Smooth muscle cell (in vitro differentiated cells): ENCODE measurements at regions not wholly inside any gene's neighbourhood (a gene's known extent, or its start where the extent isn't known, plus 50 kb on each side); places are given as distances from the start of the nearest gene placed in this dataset.

Source experiments
- DNase-seq: peaks from one replicate; lab custom pipeline; 2025; ENCODE audit not compliant: unreplicated experiment; lab: John Stamatoyannopoulos, UW
- H2AFZ ChIP-seq: fragments of 200-600 bp; sonication (generic); 2 replicates; pipeline ENCODE4 v1.6.0; 2016; ENCODE audit warnings: antibody characterized with exemption, low read depth, mild to moderate bottlenecking
- H3F3A ChIP-seq: fragments of 200-600 bp; sonication (generic); 2 replicates; pipeline ENCODE4 v1.6.0; 2017; ENCODE audit warnings: antibody characterized with exemption, low read depth
- H3K27ac ChIP-seq: fragments of 200-600 bp; sonication (generic); 2 replicates; pipeline ENCODE4 v1.5.1; 2016; ENCODE audit warnings: low read depth, mild to moderate bottlenecking
- H3K27me3 ChIP-seq: fragments of 200-600 bp; sonication (generic); 2 replicates; pipeline ENCODE4 v1.6.1; 2016; ENCODE audit warnings: low read depth, mild to moderate bottlenecking
- H3K36me3 ChIP-seq: fragments of 200-600 bp; sonication (generic); 2 replicates; pipeline ENCODE4 v1.5.1; 2016; ENCODE audit warnings: low read depth
- H3K4me1 ChIP-seq: fragments of 200-600 bp; sonication (generic); 2 replicates; pipeline ENCODE4 v1.5.1; 2016; ENCODE audit warnings: low read depth
- H3K4me2 ChIP-seq: fragments of 200-600 bp; sonication (generic); 2 replicates; pipeline ENCODE4 v1.6.0; 2016; ENCODE audit warnings: mild to moderate bottlenecking
- H3K4me3 ChIP-seq: fragments of 200-600 bp; sonication (generic); 2 replicates; pipeline ENCODE4 v1.5.1; 2016; ENCODE audit warnings: mild to moderate bottlenecking
- H3K79me2 ChIP-seq: fragments of 200-600 bp; sonication (generic); 2 replicates; pipeline ENCODE4 v1.6.0; 2016; ENCODE audit warnings: low read depth, mild to moderate bottlenecking
- H3K9ac ChIP-seq: fragments of 200-600 bp; sonication (generic); 2 replicates; pipeline ENCODE4 v1.6.0; 2016; ENCODE audit warnings: low read depth
- H3K9me3 ChIP-seq: fragments of 200-600 bp; sonication (generic); replicated peaks from 2 replicates; pipeline ENCODE4 v1.5.1; 2016; ENCODE audit warnings: low read depth
- H4K20me1 ChIP-seq: fragments of 200-600 bp; sonication (generic); 2 replicates; pipeline ENCODE4 v1.6.0; 2016; ENCODE audit warnings: low read depth
- WGBS: methylation state at CpG from one replicate; pipeline ENCODE4 v1.1.7; 2016; ENCODE audit warnings: low lambda C conversion rate; 5-methylcytosine and 5-hydroxymethylcytosine counted together
- TF ChIP-seq, protein P1 (sequence below): fragments of 200-600 bp; sonication (generic); IDR thresholded peaks from 2 replicates; pipeline ENCODE4 v1.5.1; 2017; ENCODE audit warnings: borderline replicate concordance, mild to moderate bottlenecking, antibody characterized with exemption; ENCODE audit not compliant: insufficient read depth, poor library complexity, severe bottlenecking

DNA sequence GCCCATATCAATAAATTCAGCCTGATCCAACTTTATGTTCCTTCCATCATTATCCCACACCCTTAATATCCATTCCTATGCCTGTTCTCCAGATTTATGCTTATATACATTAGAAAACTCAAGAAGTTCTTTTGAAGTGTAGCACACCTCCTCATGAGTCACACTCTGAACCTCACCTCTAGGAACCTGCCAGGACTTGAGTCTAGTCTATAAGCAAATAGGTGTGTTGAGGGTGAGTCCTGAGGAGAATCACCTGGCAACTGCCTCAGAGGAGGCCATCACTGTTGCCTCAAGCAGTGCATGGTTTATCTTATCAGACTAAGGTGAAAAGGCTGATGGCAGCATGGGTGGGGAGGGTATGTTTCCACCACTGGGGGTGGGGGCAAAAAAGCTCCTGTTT is 496.7 kb downstream of the C6orf118 start:
- TF ChIP-seq, protein P1, sequence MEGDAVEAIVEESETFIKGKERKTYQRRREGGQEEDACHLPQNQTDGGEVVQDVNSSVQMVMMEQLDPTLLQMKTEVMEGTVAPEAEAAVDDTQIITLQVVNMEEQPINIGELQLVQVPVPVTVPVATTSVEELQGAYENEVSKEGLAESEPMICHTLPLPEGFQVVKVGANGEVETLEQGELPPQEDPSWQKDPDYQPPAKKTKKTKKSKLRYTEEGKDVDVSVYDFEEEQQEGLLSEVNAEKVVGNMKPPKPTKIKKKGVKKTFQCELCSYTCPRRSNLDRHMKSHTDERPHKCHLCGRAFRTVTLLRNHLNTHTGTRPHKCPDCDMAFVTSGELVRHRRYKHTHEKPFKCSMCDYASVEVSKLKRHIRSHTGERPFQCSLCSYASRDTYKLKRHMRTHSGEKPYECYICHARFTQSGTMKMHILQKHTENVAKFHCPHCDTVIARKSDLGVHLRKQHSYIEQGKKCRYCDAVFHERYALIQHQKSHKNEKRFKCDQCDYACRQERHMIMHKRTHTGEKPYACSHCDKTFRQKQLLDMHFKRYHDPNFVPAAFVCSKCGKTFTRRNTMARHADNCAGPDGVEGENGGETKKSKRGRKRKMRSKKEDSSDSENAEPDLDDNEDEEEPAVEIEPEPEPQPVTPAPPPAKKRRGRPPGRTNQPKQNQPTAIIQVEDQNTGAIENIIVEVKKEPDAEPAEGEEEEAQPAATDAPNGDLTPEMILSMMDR = no peak
- DNase-seq = no peak
- H3K27ac ChIP-seq = no peak overlapping the region
- no peaks in the 10 kb centered on the region for H3K4me1 ChIP-seq
- no peak overlapping the region for H2AFZ ChIP-seq
- H3K4me2 ChIP-seq = no peak overlapping the region
- H4K20me1 ChIP-seq = no peaks in the 10 kb centered on the region
- H3K9ac ChIP-seq = no peak overlapping the region
- no peaks in the 10 kb centered on the region for H3K9me3 ChIP-seq
- H3K4me3 ChIP-seq = no peak overlapping the region
- no peaks in the 10 kb centered on the region for H3K79me2 ChIP-seq
- H3K27me3 ChIP-seq = no peaks in the 10 kb centered on the region
- no peaks in the 10 kb centered on the region for H3K36me3 ChIP-seq
- H3F3A ChIP-seq = no peaks in the 10 kb centered on the region

DNA sequence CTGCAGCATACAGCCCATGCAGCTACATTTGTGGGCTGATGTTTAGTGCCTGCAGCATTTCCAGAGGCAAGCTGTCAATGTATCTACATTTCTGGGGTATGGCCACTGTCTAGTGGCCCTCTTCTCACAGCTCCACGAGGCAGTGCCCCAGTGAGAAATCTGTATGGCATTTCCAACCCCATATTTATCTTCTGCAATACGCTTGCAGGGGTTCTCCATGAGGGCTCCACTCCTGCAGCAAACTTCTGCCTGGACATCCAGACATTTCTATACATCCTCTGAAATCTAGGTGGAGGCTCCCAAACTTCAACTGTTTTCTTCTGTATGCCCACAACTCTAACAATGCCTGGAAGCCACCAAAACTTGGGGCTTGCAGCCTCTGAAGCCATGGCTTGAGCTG is 502.3 kb downstream of the C6orf118 start:
- WGBS = 78% methylated on average over 2 of the region's 2 CpGs
- TF ChIP-seq, protein P1 = no peak
- no peak for DNase-seq
- Histone ChIP-seq H3K9me3 (peaks cover 2% of the 10 kb centered on the region), H3F3A (no peaks in the 10 kb centered on the region), H3K9ac (no peak overlapping the region), H3K79me2 (no peaks in the 10 kb centered on the region), H3K27ac (no peak overlapping the region), H3K4me2 (no peak overlapping the region), H2AFZ (no peak overlapping the region), H3K4me3 (no peak overlapping the region), H4K20me1 (no peaks in the 10 kb centered on the region), H3K27me3 (no peaks in the 10 kb centered on the region), H3K4me1 (no peaks in the 10 kb centered on the region), H3K36me3 (no peaks in the 10 kb centered on the region)

DNA sequence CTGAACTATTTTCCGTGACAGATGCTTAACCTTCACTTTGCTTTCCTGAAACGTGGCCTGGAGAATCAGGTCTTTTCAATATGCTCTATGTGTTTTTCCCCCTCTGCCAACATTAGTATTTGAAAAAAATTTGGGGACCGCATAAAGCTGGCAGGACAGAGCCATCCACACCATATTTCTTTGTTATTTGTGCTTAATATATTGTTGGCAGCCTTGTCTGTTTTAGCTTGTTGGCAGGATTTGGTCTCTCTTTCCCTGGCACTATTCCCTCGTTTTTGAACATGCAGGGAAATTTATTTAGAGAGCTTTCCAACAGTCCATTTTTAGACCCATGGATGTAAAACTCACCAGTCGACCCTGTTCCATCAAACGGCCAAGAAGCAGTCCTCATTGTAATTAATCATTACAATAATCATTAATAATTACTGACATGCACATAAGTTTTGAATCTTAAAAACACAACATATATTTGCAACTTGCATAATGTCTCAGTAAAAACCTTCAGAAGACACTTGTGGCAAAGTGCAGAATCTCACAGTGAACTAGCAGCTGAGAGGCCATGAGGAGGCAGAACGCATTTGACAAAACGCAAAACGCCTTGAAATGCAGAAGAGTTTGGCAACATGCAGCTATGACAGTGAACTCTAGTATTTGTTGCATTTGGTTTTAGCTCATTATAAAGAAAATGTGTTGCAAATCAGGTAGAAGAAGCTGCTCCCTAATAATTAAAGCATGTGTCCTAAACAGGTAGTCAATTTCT is 514.2 kb downstream of the C6orf118 start:
- H3K79me2 ChIP-seq = no peaks in the 10 kb centered on the region
- no peaks in the 10 kb centered on the region for H3K4me1 ChIP-seq
- no peaks in the 10 kb centered on the region for H4K20me1 ChIP-seq
- DNase-seq = no peak
- no peak overlapping the region for H3K4me3 ChIP-seq
- no peak overlapping the region for H3K27ac ChIP-seq
- TF ChIP-seq, protein P1 = no peak
- no peaks in the 10 kb centered on the region for H3K27me3 ChIP-seq
- 88% methylated on average over 9 of the region's 9 CpGs for WGBS
- H2AFZ ChIP-seq = no peak overlapping the region
- no peaks in the 10 kb centered on the region for H3F3A ChIP-seq
- no peak overlapping the region for H3K9ac ChIP-seq
- H3K36me3 ChIP-seq = no peaks in the 10 kb centered on the region
- H3K4me2 ChIP-seq = no peak overlapping the region
- no peaks in the 10 kb centered on the region for H3K9me3 ChIP-seq

DNA sequence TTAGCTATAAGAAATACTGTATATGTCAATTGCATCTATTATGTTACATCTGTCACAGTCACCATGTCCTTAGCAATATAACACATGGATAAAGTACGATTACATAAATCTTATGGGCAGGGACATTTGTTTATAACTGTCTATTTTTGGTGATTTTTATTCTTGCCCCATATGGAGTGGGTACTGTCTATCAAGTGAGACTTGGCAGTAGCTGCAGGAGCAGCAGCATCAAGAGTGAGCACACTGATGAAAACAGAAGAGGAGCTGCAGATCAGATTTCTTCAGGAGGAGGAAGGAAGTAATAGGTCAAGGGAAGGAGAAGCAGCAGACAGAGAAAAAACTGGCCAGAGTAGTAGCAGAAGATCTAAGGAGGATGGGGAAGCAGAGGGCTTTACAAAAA is 516.7 kb downstream of the C6orf118 start:
- Histone ChIP-seq H2AFZ (no peak overlapping the region), H3K36me3 (no peaks in the 10 kb centered on the region), H3K4me1 (no peaks in the 10 kb centered on the region), H3K27me3 (no peaks in the 10 kb centered on the region), H3K4me3 (no peak overlapping the region), H3K27ac (no peak overlapping the region), H3K9me3 (no peaks in the 10 kb centered on the region), H3K79me2 (no peaks in the 10 kb centered on the region), H3K4me2 (no peak overlapping the region), H3F3A (no peaks in the 10 kb centered on the region), H4K20me1 (no peaks in the 10 kb centered on the region), H3K9ac (no peak overlapping the region)
- whole genome bisulfite sequencing = 86% methylated on average over 1 of the region's 1 CpG
- TF ChIP-seq, protein P1 = no peak
- DNase-seq = no peak
